ENCODE measurements at regions not wholly inside any gene's neighbourhood (a gene's known extent, or its start where the extent isn't known, plus 50 kb on each side); places are given as distances from the start of the nearest gene placed in this dataset.
A peak's percentile ranks its signal among the peaks of the same experiment; 100 is the strongest.

DNA sequence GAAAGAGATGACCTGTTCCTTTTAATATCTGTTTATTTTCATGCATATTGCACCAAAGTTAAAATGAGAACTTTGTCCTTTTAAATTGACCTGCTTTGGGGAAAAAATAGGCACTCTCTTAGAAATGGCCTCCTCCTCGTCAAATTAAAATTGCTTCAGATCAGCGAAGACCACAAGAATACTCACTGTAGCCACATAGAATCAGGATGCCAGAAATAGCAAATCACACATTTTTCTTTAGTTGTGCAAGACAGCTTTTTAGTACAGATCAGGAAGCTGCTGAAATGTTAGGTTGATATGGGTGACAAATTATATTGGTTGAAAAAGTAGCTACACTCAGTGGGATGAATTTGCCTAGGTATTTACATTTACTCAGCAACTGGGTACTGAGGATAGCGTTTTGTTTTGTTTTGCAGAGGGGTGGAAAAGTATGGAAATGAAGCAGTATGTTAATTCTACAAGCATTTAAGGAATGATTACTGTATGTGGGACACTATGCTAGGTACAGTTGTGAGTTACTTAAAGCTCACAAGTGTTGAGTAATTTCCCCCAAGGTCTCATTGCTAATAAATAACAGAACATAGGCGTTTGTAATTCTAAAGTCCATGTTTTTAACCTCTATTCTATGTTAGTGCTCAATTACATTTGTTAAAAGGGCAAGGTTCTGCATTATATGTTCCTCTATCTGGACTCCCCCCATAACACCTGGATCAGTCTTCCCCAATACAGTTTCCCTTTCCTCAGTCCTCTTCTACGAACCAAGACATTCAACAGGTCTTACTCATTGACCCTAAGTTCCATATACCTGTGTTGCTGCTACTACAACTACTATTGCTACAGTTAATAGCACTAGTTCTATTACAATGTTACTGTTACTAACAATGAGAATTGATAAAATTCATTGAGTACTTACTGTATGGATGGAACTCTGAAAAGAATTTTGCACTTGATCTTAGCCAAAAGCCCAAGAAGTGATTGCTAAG, 99.4 kb upstream of the S1PR1 start:
- TF ChIP-seq, protein P1, sequence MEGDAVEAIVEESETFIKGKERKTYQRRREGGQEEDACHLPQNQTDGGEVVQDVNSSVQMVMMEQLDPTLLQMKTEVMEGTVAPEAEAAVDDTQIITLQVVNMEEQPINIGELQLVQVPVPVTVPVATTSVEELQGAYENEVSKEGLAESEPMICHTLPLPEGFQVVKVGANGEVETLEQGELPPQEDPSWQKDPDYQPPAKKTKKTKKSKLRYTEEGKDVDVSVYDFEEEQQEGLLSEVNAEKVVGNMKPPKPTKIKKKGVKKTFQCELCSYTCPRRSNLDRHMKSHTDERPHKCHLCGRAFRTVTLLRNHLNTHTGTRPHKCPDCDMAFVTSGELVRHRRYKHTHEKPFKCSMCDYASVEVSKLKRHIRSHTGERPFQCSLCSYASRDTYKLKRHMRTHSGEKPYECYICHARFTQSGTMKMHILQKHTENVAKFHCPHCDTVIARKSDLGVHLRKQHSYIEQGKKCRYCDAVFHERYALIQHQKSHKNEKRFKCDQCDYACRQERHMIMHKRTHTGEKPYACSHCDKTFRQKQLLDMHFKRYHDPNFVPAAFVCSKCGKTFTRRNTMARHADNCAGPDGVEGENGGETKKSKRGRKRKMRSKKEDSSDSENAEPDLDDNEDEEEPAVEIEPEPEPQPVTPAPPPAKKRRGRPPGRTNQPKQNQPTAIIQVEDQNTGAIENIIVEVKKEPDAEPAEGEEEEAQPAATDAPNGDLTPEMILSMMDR (conservative IDR thresholded peaks at IDR 0.05; ENCODE audit: low read length): no peak
- no peak overlapping the region for H3K4me3 ChIP-seq (ENCODE audit: low read length)
- DNase-seq (ENCODE audit: low read depth): peak; percentile 89

DNA sequence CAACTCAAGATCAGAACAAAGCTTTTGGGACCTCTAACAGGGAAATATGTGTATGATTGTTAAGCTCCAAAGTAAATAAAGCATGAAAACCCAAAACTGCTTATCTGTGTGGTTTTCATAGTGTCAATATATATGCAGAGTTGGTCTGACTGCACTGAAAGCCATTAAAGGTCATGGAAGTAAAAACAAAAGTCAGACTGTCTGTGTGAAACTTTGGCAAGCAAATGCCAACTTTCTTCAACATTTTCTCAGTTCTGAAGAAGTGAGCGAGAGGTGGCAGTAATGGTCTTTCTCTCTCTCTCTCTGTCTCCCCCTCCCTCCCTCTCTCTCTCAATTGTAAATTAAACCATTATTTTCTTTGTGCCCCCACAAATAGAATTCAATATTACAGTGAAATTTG, 100.1 kb upstream of the S1PR1 start:
- TF ChIP-seq, protein P1 (conservative IDR thresholded peaks at IDR 0.05; ENCODE audit: low read length): peak; percentile 35; the same call in 1 of the 2 replicates
- H3K4me3 ChIP-seq (ENCODE audit: low read length): no peak overlapping the region; the same call in 1 of the 2 replicates
- DNase-seq (ENCODE audit: low read depth): peak; percentile 30

DNA sequence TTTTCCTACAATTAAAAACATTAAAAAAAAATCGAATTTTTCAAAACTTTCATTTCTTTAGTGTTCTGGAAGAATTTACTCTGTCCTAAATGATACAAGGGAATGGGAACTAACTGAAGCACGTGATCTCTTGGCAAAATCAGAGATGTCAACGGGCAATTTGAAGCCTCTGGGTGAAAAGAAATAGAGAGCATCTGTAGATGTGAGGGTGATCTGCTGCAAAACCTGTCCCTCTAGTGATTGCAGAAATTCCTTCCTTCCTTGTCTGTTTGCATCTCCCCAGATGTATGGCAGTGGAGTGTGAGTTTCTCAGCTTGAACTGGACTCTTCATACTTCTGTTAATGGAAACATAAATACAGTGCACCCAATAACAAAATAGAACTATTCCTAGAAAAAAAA, 100.5 kb upstream of the S1PR1 start:
- no peak overlapping the region for H3K4me3 ChIP-seq (ENCODE audit: low read length)
- DNase-seq (ENCODE audit: low read depth): no peak
- TF ChIP-seq, protein P1 (conservative IDR thresholded peaks at IDR 0.05; ENCODE audit: low read length): 0 out of 2 replicates have a peak, but pooled peaks have one; percentile 7

DNA sequence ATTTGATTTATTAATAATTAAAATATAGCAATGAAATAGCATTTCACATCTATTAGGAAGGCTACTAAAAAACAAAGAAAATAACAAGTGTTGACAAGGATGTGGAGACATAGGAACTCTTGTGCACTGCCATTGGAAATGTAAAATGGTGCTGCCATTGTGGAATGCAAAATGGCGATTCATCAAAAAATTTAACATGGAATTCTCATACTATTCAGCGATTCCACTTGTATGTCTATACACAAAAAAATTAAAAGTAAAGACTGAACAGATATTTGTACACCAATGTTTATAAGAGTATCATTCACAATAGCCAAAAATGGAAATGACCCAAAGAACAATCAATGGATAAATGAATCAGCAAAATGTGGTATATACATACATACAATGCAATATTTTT, 101.3 kb upstream of the S1PR1 start:
- DNase-seq (ENCODE audit: low read depth): no peak
- no peak overlapping the region for H3K4me3 ChIP-seq (ENCODE audit: low read length)
- TF ChIP-seq, protein P1 (conservative IDR thresholded peaks at IDR 0.05; ENCODE audit: low read length): no peak

DNA sequence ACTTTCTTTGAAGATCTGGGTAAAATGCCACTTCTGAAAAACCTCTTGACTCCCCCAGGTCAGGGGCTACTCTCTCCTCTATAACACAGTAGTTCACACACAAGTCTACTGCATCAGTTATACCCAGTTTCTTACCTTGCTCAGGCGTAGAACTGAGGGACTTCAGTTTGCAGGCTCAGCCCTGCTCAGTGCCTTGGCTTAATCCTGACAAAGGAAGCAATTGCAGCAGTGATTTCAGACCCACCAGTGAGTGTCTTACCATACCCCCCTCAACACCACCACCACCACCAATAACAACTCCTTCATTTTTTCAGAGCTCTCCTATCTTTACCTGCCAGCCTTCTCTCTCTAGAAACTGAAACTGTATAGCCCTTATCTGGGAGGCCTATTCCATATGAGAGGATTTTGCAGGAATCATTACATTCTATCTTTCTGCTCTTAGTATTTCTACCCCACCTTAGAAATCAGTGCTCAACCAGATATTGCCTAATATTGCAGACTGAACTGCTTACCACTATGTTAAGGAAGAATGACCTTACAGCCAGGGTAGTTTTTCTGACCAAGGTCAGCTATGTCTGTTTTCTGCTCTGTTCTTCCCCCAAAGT, 105.5 kb upstream of the S1PR1 start:
- no peak overlapping the region for H3K4me3 ChIP-seq (ENCODE audit: low read length)
- TF ChIP-seq, protein P1 (conservative IDR thresholded peaks at IDR 0.05; ENCODE audit: low read length): no peak
- no peak for DNase-seq (ENCODE audit: low read depth)

DNA sequence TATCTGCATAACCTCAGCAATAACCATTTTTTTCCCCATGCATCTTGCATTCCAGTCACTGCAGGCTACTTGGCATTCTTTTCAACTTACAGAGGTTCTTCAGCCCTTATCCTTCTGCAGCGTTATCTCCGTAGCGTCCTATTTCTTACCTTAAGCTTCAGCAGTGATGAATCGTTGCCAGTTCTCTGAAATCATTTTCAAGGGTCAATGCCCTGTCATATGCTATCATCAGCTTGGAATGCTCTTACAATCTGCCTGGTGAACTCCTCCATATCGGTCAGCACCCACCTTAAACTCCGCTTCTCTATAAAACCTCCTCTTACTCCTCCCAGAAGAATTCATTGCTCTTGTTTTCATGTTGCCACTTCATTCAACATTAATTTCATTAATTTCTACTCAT, 105.1 kb upstream of the DPH5 start:
- no peak for DNase-seq (ENCODE audit: low read depth)
- TF ChIP-seq, protein P1 (conservative IDR thresholded peaks at IDR 0.05; ENCODE audit: low read length): no peak
- no peak overlapping the region for H3K4me3 ChIP-seq (ENCODE audit: low read length)

Measured in AG10803 (cell line).